ENCODE measurements at regions not wholly inside any gene's neighbourhood (a gene's known extent, or its start where the extent isn't known, plus 50 kb on each side); places are given as distances from the start of the nearest gene placed in this dataset.
"Not testable (repeated sequence)": the region's sequence is repeated elsewhere in the genome, so short reads cannot be mapped to it uniquely, and the experiment has no call there.

GRCh38 chr15:77944002-77944867, 133.3 kb downstream of the TBC1D2B start:
- peak; percentile 53 for DNase-seq (ENCODE audit: extremely low read depth, low read depth)

DNA sequence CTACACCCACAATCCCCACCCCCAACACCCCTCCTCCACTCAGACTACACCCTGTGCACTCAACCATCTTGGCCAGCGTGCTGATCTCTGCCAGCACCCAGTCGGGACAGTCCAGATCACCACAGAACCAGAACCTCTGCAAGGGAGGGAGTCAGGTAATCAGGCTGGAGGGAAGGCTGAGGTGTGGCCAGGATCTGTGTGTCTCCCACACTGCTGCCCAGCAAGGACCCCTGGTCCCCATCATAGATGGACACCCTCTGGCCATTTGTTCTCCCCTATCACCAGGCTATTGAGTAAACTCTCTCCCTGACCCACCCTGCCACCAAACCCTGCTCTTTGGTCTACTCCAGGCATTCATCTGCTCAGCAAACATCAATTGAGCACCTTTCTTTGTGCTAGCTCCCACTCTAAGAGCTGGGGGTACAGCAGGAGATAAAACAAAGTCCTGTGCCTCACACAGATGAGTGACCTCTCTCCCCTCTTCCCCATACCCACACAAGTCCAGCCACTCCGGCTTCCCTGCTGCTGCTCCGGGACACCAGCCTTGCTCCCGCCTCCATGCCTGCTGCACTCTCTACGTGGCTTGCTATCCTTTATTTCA, 134.8 kb downstream of the TBC1D2B start:
- DNase-seq (ENCODE audit: extremely low read depth, low read depth): no peak

GRCh38 chr15:77941090-77941827, 136.3 kb downstream of the TBC1D2B start:
- DNase-seq (ENCODE audit: extremely low read depth, low read depth): not testable (repeated sequence)

DNA sequence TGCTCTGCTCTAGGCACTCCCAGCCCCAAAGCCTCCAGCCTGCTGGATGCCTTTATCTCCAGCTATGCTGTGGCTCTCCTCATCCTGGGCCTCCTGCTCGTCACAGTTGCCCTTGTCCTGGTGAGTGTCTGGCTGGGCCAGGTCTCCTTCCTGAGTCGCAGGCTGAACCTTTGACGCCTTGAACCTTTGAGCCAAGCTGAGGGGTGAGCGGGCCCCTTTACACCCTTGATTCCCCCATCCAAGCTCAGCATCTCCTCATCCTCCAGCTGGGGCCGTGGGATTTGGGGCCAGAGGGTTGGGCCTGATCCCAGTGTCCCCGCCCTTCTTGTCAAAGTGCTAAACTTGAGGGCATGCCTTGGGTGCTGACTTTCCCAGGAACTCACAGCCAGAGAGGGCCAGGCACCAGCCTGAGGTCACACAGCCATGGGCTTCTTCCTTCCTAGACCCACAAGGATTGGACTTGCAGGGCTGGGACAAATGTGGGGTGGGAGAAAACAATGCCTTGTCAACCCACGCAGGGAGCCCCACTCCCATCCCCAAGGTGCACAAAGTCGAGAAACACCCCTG, 137.0 kb downstream of the TBC1D2B start:
- no peak for DNase-seq (ENCODE audit: extremely low read depth, low read depth)

- DNase-seq (ENCODE audit: extremely low read depth, low read depth): no peak
Measured at GRCh38 chr15:77939851-77940250, 137.7 kb downstream of the TBC1D2B start.

DNA sequence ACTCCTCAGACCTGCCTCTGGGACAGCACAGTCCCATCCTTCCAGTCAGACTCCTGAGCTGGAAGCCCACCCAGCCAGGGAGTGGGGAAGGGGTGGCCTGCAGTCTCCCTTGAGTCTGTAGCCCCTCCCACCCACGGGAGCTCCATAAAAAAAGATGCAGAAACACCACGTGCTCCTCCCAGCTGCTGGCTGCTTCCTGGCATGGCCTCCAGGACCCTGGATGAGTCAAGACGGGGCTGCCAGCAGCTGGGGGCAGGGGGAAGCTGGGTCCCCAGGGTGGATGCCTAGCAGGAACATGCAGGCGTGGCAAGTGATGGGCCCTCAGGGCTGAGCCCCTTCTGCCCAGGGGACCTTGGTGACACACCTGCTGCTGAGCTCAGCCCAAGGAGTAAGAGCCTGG, 138.5 kb downstream of the TBC1D2B start:
- not testable (repeated sequence) for DNase-seq (ENCODE audit: extremely low read depth, low read depth)

GRCh38 chr15:77938546-77938945, 139.0 kb downstream of the TBC1D2B start:
- DNase-seq (ENCODE audit: extremely low read depth, low read depth): not testable (repeated sequence)

- not testable (repeated sequence) for DNase-seq (ENCODE audit: extremely low read depth, low read depth)
Measured at GRCh38 chr15:77936567-77936966, 140.9 kb downstream of the TBC1D2B start.

DNA sequence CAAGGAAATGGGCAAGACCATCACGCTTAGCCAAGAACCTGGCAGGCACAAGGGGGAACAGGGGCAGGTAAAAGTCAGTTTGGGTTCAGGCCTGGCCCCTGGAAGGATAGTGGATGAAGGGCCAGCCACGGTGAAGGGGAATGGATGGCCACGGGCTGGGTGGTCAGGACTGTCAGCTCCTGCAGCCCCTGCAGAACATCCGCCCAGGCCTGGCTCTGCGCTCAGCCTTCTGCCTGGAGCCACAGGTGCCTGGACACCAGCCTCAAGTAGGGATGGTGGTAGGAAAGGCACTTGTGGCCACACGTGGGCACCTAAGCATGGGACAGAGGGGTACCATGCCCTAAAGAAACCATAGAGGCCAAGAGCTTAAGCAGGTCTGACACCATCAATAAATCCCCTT, 143.0 kb downstream of the TBC1D2B start:
- DNase-seq (ENCODE audit: extremely low read depth, low read depth): not testable (repeated sequence)

DNA sequence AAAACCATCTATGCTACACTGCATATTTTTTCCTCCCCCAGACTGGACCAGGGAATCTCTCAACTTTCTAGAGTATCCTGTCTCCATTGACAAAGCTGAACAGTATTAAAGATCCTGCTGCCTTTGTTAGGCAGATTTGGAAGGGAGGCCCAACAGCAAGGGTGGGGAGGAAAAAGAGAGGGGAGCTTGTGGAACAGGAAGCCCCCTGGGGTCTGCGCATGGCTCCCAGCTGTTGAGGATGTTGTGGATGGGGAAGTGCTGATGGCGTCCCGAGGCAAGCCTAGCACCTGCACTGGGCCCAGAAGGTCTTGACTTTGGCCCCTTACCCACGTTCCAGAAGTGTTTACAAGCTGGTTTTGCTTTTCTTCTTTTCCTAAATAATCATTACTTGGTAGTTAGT, 146.6 kb downstream of the TBC1D2B start:
- not testable (repeated sequence) for DNase-seq (ENCODE audit: extremely low read depth, low read depth)

DNA sequence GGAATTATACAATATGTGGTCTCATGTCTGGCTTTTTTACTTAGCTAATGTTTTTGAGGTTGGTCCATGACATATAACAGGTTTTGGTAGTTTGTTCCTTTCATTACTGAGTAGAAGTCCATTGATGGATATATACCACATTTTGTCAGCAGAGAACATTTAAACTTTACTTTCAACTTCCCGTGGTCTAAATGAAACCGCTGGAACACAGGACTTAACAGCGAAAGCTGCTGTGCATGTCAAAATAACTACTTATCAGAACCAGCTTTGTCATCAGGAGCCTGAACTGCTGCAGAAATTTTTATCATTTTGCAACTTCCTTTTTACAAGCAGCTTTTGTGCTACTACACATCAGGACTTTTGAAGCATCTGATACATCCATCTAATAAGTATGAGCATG, 147.0 kb downstream of the TBC1D2B start:
- DNase-seq (ENCODE audit: extremely low read depth, low read depth): not testable (repeated sequence)

DNA sequence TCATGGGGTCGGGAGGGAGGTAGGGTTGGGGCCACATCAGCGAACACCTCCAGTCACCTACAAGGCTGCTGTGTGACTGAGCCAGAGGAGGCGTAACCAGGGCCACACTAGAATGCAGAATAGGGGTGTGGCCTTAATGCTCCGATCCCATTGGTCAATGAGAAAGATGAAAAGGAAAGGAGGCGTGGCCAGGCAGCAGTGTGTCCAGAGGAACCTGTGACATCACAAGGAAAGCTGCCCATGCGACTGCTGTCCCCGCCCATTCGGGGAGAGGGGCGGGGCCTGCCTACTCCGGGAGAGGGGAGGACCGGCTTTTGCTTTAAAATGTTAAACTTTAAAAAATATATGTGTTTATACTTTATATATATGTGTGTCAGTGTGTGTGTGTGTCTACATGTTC, 150.7 kb downstream of the TBC1D2B start:
- DNase-seq (ENCODE audit: extremely low read depth, low read depth): not testable (repeated sequence)

- not testable (repeated sequence) for DNase-seq (ENCODE audit: extremely low read depth, low read depth)
Measured at GRCh38 chr15:77926296-77926695, 151.2 kb downstream of the TBC1D2B start.

GRCh38 chr15:77925101-77925500, 152.4 kb downstream of the TBC1D2B start:
- DNase-seq (ENCODE audit: extremely low read depth, low read depth): not testable (repeated sequence)

DNA sequence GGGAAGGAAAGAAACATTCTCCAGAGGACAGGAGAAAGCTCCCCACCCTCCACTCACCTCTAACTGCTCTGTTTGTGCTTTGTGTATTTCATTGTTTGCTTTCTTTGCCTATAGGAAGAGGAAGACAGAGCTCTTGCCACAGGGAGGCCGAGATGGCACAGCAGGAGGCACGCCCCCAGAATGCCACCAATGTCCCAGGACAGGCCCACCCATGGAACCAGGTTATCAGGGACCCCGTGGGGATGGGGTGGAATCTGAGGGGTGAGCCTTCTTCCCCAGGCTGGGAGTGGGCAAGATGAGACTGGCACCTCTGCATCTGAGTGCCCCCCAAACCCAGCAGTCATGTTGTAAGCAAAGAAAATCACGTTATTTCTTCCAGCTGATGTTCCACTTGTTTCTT, 155.8 kb downstream of the TBC1D2B start:
- no peak for DNase-seq (ENCODE audit: extremely low read depth, low read depth)

- DNase-seq (ENCODE audit: extremely low read depth, low read depth): not testable (repeated sequence)
Measured at GRCh38 chr15:77916966-77917635, 160.4 kb downstream of the TBC1D2B start.

GRCh38 chr15:77915961-77916330, 161.6 kb downstream of the TBC1D2B start:
- DNase-seq (ENCODE audit: extremely low read depth, low read depth): not testable (repeated sequence)

- DNase-seq (ENCODE audit: extremely low read depth, low read depth): no peak
Measured at GRCh38 chr15:77915261-77915960, 162.1 kb downstream of the TBC1D2B start.

DNA sequence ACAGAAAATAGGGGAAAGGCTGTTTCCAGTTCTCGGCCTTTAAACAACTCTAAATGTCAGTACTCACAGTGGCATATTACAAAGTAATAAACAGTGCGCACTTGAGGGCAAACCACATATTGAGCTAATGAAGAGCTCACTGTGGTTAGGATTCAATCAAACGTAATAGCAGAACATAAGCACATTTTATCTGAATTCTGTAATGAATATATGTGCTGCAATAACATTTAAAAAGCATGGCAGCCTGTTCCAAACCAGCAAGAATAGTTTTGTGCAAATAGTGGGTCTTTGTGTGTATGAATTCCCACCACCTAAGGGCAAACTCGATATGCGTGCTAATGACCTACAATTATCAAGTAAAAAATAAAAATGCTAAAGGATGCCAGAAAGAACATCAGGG, 163.0 kb downstream of the TBC1D2B start:
- DNase-seq (ENCODE audit: extremely low read depth, low read depth): not testable (repeated sequence)
